Activated T-cell treated with anti-CD3 and anti-CD28 coated beads, Interleukin-2, amount 50 U/mL, for 48 hours (primary cell): ENCODE measurements at regions not wholly inside any gene's neighbourhood (a gene's known extent, or its start where the extent isn't known, plus 50 kb on each side); places are given as distances from the start of the nearest gene placed in this dataset.

ENCODE experiments used
- DNase-seq, 2 experiments: peaks; one replicate each; pipeline ENCODE4 v3.0.0-alpha.2; 2020

- DNase-seq = no peak
Measured at GRCh38 chr13:95352486-95352885, 51.2 kb upstream of the ABCC4 start.

- no peak for DNase-seq
Measured at GRCh38 chr13:95354156-95354555, 52.9 kb upstream of the ABCC4 start.

DNA sequence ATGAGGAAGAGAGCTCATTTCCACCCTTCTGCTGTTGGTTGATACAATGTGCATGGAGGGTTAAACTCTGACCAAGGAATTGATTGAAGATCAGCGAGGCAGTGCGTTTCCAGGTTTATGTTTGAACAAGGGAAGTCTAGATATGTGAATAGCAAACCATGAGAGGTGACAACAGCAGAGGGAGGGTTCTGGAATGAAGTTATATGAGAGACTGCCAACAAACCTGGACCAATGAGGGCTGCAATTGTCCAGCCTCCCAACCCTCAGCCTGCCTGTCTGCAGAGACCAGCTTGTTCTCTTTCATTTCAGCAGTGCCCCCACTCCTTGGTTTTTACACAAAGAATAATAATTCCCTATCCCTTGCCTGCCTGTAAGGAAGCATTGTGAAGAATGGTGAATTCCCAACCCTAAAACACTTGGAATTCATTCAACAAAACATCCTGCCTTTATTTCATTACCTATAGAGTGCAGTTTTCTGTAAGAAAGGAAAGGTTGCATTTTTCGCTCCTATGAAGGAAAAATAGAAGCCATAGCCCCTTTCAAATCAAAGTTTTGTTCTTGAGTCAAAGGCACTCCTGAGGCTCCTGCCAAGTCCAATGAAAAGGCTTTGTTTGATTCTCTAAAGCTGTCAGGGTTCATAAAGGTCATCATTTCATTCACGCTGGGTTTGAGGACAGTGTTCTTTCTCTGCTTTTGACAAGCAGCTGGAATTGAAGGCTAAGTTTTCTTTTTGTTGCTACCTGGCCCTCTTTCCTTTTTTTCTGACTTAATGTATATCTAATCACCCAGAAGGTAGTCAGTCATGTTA is 53.6 kb upstream of the ABCC4 start:
- no peak for DNase-seq

DNA sequence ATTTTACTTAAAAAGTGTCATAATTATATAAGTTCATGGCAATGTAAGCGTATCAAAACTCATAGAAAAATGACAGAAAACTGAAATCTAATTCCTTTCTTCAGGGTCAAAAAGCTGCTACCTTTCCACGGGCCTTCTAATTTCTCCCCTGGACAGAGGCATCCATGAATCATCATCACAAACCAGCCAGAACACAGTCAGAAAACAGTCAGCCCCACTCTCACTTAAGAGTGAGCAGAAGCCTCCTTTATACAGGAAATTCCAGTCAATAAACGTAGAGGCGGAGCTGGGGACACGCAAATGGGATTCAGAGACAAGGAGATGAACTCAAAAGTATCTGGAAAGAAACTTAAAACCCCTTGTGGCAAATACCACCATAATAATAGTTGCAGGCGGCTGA is 54.2 kb upstream of the ABCC4 start:
- no peak for DNase-seq

DNA sequence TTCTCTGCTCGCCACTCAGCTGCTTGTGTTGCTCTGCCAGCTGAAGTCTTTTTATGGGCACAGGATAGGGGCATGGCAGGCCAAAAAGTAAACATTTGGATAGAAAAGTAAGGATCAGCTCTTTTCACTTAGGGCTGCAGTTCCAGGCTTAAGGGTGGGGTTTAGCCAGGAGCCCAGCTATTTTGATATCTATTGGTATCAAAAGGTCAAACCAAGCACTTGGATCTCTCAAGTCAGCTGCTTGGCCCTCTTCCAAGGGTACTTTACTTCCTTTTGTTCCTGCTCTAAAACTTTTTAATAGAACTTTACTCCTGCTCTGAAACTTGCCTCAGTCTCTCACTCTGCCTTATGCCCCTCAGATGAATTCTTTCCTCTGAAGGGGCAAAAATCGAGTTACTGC is 55.7 kb upstream of the ABCC4 start:
- DNase-seq = no peak

DNA sequence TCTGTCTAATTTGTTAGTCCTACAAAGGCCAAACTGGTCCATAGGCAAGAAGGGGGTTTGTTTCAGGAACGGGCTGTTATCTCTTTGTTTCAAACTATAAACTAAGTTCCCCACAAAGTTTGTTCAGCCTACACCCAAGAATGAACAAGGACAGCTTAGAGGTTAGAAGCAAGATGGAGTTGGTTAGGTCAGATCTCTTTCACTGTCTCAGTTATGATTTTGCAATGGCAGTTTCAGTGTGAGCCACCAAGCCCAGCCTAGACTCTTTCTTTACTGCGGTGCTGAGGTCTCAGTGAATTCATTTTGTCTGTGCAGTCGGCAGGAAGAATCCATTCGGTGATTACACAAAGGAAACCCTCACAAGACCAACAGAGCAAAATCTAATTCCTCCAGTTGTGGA is 56.6 kb upstream of the ABCC4 start:
- DNase-seq = no peak

DNA sequence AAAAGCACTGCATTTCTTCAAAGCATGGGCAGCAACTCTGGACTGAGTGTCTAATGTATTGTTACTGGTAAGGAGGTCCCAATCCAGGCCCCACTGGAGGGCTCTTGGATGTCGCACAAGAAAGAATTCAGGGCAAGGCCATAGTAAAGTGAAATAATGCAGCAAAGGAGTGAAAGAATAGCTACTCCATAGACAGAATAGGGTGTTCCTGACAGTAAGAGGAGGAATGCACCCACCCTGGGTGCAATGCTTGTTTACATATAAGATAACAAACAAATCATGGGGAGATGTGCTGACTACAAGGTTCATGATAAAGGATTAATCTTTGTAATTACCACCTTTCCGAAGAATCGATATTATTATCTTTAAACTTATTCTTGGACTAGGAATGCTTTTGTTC is 58.8 kb upstream of the ABCC4 start:
- DNase-seq = no peak

DNA sequence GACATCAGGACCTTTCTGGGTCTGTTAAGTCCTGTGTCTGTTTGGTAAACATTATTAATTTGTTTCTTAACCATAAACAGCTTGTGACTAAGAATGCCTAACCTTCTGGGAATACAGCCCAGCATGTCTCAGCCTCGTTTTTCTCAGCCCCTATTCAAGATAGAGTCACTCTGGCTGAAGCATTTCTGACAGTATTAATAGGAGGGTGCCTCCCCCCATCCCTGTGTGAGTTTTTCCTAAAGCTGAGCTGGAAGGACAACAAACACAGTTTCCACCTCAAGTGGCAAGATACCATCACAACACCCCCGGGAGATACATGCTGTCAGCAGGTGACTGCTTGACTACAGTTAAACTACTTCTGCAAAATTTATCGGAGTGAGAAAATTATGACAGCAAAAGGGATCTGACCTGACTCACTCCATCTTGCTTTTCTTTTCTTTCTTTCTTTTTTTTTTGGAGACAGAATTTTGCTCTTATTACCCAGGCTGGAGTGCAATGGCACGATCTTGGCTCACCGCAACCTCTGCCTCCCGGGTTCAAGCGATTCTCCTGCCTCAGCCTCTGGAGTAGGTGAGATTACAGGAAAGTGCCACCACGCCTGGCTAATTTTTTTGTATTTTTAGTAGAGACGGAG is 59.3 kb upstream of the ABCC4 start:
- DNase-seq = no peak

GRCh38 chr13:95361686-95362085 is 60.4 kb upstream of the ABCC4 start:
- no peak for DNase-seq

- DNase-seq = no peak
Measured at GRCh38 chr13:95362666-95363065, 61.4 kb upstream of the ABCC4 start.

GRCh38 chr13:95367309-95367843 is 66.1 kb upstream of the ABCC4 start:
- DNase-seq = no peak

- no peak for DNase-seq
Measured at GRCh38 chr13:95368998-95369397, 67.7 kb upstream of the ABCC4 start.

DNA sequence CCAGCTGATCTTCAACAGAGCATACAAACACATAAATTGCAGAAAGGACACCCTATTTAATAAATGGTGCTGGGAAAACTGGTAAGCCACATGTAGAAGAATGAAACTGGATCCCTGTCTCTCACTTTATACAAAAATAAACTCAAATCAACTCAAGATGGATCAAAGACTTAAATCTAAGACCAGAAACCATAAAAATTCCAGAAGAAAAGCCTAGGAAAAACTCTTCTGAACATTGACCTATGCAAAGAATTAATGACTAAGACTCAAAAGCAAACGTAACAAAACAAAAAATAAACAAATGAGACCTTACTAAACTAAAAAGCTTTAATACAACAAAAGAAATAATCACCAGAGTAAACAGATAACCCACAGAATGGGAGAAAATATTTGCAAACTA is 74.5 kb upstream of the ABCC4 start:
- DNase-seq = no peak

GRCh38 chr13:95378603-95379002 is 77.4 kb upstream of the ABCC4 start:
- no peak for DNase-seq

DNA sequence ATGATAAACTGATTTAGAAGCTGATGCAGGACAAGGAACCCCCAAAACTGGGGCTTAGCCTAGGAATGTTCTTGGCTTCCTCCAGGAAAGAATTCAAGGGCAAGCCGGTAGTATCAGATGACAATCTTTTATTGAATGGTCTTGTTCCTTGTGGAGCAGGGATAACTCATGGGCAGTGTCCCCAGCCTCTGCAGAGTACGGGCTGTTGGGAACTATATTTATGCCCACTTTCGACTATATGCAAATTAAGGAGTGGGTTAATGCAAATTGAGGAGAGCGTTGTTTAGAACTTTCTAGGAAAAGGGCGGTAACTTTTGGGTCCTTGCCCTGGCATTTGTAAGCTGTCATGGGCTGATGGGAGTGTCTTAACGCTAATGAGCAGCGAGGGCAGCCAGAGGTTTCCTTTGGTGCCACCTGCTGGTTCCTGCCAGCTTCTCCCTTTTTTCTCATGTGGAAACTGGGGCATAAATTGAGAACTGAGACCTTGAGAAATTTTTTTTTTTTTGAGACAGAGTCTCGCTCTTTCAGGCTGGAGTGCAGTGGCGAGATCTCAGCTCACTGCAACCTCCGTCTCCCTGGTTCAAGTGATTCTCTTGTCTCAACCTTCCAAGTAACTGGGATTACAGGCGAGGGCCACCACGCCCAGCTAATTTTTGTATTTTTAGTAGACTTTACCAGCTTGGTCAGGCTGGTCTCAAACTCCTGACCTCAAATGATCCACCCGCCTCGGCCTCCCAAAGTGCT is 79.4 kb upstream of the ABCC4 start:
- peak; percentile 73 to 78 for DNase-seq

DNA sequence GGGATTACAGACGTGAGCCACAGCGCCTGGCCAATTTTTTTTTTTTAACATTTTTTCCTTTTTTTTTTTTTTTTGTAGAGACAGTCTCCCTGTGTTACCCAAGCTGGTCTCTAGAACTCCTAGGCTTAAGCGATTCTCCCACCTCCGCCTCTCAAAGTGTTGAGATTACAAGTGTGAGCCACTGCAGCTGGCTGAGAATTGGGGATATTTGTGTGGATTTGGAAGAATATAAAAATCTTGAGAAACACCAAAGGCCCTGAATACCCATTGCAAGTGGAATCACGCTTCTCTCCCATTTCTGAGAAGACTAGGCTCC is 79.9 kb upstream of the ABCC4 start:
- no peak for DNase-seq

- DNase-seq = no peak
Measured at GRCh38 chr13:95382411-95382810, 81.2 kb upstream of the ABCC4 start.

GRCh38 chr13:95382916-95383315 is 81.7 kb upstream of the ABCC4 start:
- no peak for DNase-seq

GRCh38 chr13:95385373-95385772 is 84.1 kb upstream of the ABCC4 start:
- no peak for DNase-seq

DNA sequence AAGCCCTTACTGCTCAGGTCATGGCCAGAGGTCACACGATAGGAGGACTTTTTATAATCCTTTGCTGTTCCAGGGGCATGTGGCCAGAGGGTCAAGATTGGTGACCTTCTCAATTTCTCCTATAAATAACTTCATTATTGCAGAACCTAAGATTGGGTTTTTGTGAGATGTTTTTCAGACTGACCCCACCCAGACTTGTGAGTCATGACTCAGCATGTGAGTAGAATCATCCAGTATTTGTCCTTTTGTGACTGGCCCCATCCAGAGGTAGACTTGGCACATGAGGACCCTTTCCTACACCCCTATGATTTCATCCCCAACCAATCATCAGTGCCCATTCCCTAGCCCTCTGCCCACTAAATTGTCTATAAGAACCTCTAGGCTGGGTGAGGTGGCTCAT is 84.5 kb upstream of the ABCC4 start:
- DNase-seq = no peak

DNA sequence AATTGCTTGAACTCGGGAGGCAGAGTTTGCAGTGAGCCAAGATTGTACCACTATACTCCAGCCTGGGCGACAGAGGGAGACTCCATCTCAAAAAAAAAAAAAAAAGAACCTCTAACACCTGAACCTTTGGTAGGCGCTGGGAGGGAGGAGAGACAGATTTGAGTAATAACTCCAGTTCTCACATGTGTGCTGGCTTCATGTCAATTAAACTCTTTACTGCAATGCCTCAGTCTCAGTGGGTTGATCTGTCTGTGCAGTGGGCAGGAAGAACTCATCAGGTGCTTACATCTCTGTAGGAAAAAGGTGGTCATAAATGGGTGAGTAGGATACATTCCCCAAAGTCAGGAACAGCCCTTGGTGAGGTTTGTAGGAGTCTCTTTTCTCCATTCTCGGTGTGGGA is 85.1 kb upstream of the ABCC4 start:
- DNase-seq = no peak

DNA sequence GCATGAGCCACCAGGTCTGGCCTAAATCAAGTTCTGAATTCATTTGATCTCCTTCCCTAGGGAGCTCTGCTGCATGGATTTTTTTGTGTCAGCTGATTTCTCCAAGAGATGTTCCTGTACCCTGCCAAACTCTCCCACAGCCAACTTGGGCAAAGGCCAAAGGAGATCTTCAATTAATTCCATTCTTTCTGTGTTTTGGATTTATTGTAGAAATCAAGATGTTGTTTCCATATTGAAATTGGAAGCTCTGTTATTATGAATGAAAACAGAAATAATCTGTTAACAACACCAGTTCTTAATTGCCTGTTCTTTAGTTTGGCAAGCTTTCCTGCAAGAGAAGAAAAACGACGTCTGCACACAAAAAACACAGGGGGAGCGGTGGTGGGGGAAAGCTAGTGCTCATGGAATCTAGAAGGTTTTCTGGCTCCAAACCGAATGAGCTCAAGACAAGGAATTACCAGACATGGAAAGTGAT is 86.5 kb upstream of the ABCC4 start:
- no peak for DNase-seq

DNA sequence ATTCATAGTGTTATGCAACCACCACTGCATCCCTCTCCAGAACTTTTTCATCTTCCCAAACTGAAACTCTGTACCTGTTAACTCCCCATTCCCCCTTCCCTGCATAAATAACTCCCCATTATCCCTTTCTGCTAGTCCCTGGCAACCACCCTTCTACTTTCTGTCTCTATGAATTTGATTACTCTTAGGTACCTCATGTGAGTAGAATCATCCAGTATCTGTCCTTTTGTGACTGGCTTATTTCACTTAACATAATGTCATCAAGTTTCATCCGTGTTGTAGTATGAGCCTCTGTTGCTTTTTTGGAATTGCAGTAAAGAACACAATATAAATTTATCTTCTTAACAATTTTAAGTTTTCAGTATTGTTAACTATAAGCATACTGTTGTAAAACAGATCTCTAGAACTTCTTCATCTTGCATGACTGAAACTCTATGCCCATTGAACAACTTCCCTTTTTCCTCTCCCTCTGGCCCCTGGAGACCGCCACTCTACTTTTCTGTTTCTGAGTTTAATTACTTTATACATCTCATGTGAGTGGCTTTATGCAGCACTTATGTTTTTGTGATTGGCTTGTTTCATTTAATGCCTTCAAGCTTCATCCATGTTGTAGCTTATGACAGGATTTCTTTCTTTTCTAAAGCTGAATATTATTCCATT is 87.3 kb upstream of the ABCC4 start:
- no peak for DNase-seq
